ENCODE measurements at regions not wholly inside any gene's neighbourhood (a gene's known extent, or its start where the extent isn't known, plus 50 kb on each side); places are given as distances from the start of the nearest gene placed in this dataset.

DNA sequence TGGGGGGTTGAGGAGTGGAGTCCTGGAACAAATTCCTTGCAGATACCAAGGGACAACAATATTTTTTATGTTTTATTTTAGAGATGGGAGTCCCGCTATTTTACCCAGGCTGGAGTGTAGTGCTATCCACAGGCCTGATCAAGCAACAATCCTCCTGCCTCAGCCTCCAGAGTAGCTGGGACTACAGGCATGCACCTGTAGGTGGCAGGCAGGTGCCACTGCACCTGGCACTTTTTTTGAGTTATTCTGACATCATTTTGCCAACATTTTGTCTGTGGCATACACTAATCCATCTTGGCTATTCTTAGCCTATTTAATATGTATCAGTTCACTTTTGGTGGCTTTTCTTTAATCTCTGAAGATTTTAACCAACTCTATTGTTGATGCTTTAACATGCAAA, 317.8 kb upstream of the MTPN start:
- no peak for DNase-seq (ENCODE audit: low read depth)
- ChIA-PET CTCF (no interaction called here), POLR2A (no interaction called here)
- no peaks in the 10 kb centered on the region for H3K36me3 ChIP-seq (ENCODE audit: control insufficient read depth, insufficient read depth, low read length)
- H3K4me3 ChIP-seq (ENCODE audit: low read depth, low read length), result no peak overlapping the region
- no peak for TF ChIP-seq CTCF (IDR thresholded peaks at IDR 0.05; ENCODE audit: insufficient read depth, low read depth, low read length)
- no peaks in the 10 kb centered on the region for H3K27me3 ChIP-seq (ENCODE audit: control insufficient read depth, insufficient read depth, low read length)

- CTCF ChIA-PET, result no interaction called here
- Histone ChIP-seq H3K4me3 (ENCODE audit: low read depth, low read length) (no peak overlapping the region), H3K36me3 (ENCODE audit: control insufficient read depth, insufficient read depth, low read length) (no peaks in the 10 kb centered on the region), H3K27me3 (ENCODE audit: control insufficient read depth, insufficient read depth, low read length) (no peaks in the 10 kb centered on the region)
- DNase-seq (ENCODE audit: low read depth), result no peak
- POLR2A ChIA-PET, result no interaction called here
- TF ChIP-seq CTCF (IDR thresholded peaks at IDR 0.05; ENCODE audit: insufficient read depth, low read depth, low read length), result no peak
Observed at GRCh38 chr7:136293841-136294391, 316.8 kb upstream of the MTPN start.

- no peak for TF ChIP-seq CTCF (IDR thresholded peaks at IDR 0.05; ENCODE audit: insufficient read depth, low read depth, low read length)
- no peaks in the 10 kb centered on the region for H3K27me3 ChIP-seq (ENCODE audit: control insufficient read depth, insufficient read depth, low read length)
- H3K36me3 ChIP-seq (ENCODE audit: control insufficient read depth, insufficient read depth, low read length), result no peaks in the 10 kb centered on the region
- H3K4me3 ChIP-seq (ENCODE audit: low read depth, low read length), result no peak overlapping the region
- CTCF ChIA-PET, result no interaction called here
- no peak for DNase-seq (ENCODE audit: low read depth)
- POLR2A ChIA-PET, result no interaction called here
Observed at GRCh38 chr7:136293272-136293671, 316.1 kb upstream of the MTPN start.

DNA sequence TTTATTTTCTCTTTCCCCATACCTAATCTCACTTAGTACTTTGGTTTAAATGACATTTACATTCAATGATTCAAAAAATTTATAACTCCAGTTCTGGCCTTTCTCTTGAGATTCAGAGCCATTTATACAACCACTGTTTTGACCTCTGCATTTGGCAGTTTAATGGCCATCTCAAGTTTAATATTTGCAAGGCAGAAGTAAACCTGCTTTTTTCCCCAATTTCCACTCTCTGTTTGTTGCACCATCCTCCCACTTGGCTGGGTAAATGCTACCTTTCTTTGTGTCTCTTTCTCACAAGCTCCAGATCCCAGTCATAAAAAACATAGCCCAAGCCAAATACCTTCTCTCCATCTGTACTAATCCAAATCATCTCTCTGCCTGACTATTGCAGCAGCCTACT, 315.2 kb upstream of the MTPN start:
- ChIA-PET POLR2A (no interaction called here), CTCF (no interaction called here)
- no peak for DNase-seq (ENCODE audit: low read depth)
- no peak overlapping the region for H3K4me3 ChIP-seq (ENCODE audit: low read depth, low read length)
- H3K27me3 ChIP-seq (ENCODE audit: control insufficient read depth, insufficient read depth, low read length), result no peaks in the 10 kb centered on the region
- no peak for TF ChIP-seq CTCF (IDR thresholded peaks at IDR 0.05; ENCODE audit: insufficient read depth, low read depth, low read length)
- H3K36me3 ChIP-seq (ENCODE audit: control insufficient read depth, insufficient read depth, low read length), result no peaks in the 10 kb centered on the region

DNA sequence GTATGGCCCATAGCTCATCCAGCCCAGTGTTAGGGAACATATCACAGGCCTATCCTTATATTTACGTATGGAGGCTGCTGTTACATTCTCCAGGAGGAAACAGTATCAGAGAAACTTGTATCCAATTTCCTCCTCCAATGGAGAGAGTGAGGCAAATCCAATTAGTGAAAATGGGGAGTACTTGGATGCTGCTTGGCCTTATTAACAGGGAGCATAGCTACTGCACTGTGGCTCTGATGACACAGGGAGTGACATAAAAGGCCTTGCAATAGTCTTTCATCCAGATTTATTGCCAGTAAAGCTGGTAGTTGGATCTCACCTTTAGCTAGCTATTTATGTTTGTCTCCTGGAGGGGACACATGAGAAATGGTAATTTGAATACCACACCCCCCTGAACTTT, 313.2 kb upstream of the MTPN start:
- DNase-seq (ENCODE audit: low read depth), result no peak
- no peaks in the 10 kb centered on the region for H3K36me3 ChIP-seq (ENCODE audit: control insufficient read depth, insufficient read depth, low read length)
- CTCF ChIA-PET, result no interaction called here
- H3K4me3 ChIP-seq (ENCODE audit: low read depth, low read length), result no peak overlapping the region
- H3K27me3 ChIP-seq (ENCODE audit: control insufficient read depth, insufficient read depth, low read length), result no peaks in the 10 kb centered on the region
- POLR2A ChIA-PET, result no interaction called here
- TF ChIP-seq CTCF (IDR thresholded peaks at IDR 0.05; ENCODE audit: insufficient read depth, low read depth, low read length), result no peak

Data from BJ (cell line).